Mucosa of descending colon (tissue), 3 donors: ENCODE measurements at regions not wholly inside any gene's neighbourhood (a gene's known extent, or its start where the extent isn't known, plus 50 kb on each side); places are given as distances from the start of the nearest gene placed in this dataset.

Experiments used
- ATAC-seq: fragments of 200-7000 bp; cut with Tn5 transposase; one replicate; pipeline ENCODE4 v1.9.1; 2020; ENCODE audit warnings: mild to moderate bottlenecking, moderate library complexity
- DNase-seq, 3 donors: peaks; one replicate each; pipeline ENCODE4 v3.0.0-alpha.2; 2020
- H3K36me3 ChIP-seq: fragments of 200-600 bp; one replicate; pipeline ENCODE4 v1.8.0; 2021; ENCODE audit warnings: low read depth, mild to moderate bottlenecking
- H3K4me1 ChIP-seq: fragments of 200-600 bp; one replicate; pipeline ENCODE4 v1.8.0; 2021; ENCODE audit warnings: low read depth, mild to moderate bottlenecking
- H3K4me3 ChIP-seq: fragments of 200-600 bp; one replicate; pipeline ENCODE4 v1.8.0; 2021; ENCODE audit warnings: mild to moderate bottlenecking
- H3K9me3 ChIP-seq: fragments of 200-600 bp; one replicate; pipeline ENCODE4 v1.8.0; 2021; ENCODE audit warnings: mild to moderate bottlenecking
- intact Hi-C, 2 donors: fragments of 100-400 bp; cut with DNase I in 1 of 2; cut with micrococcal nuclease in 1 of 2; formaldehyde crosslinking; loops; one replicate each; pipeline versions ENCODE4 v1.11.0 to v1.11.1; 2022; cut with DNase I, micrococcal nuclease
- TF ChIP-seq, protein P1 (sequence below): fragments of 200-600 bp; IDR thresholded peaks from one replicate; pipeline ENCODE4 v1.8.0; 2022; ENCODE audit warnings: antibody characterized with exemption, mild to moderate bottlenecking
- donor health status: DM: no; HTN: no; CAD: no; lungs with moderate emphysema.
- donor health status: DM: no; HTN: no; CAD: no.
- donor health status: DM: no; HTN: yes; CAD: no.

DNA sequence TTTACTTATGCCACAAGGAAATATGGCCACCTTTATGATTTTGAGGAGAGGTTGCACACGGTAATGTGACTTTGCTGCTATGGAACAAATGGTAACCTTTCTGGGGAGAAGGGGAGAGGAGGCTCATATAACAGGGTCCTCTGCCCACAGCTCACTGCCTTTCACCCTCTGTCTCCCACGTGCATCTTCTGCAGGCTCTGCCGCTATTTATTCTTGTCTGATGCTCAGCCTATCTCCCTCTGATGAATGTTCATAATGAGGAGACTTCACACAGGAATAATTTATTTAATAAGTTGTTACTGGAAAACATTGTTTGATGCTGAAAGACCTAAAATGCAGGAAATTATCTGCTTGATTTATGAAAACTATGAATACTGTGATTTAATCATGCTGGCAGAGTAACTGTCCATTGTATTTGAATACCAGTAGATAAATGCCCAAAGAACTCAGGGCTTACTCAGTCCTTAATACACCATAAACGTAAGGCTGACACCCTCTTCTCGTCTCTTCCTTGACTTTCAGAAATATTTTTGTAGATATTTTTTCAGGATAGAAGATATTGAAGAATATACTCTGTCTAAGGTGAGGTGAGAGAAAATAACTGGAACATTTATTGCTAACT lies 721.1 kb downstream of the QKI start:
- Histone ChIP-seq H3K36me3 (no peaks in the 10 kb centered on the region), H3K4me3 (no peak overlapping the region), H3K4me1 (no peaks in the 10 kb centered on the region), H3K9me3 (peaks cover 26% of the 10 kb centered on the region)
- ATAC-seq = no peak
- no peak for DNase-seq
- TF ChIP-seq, protein P1, sequence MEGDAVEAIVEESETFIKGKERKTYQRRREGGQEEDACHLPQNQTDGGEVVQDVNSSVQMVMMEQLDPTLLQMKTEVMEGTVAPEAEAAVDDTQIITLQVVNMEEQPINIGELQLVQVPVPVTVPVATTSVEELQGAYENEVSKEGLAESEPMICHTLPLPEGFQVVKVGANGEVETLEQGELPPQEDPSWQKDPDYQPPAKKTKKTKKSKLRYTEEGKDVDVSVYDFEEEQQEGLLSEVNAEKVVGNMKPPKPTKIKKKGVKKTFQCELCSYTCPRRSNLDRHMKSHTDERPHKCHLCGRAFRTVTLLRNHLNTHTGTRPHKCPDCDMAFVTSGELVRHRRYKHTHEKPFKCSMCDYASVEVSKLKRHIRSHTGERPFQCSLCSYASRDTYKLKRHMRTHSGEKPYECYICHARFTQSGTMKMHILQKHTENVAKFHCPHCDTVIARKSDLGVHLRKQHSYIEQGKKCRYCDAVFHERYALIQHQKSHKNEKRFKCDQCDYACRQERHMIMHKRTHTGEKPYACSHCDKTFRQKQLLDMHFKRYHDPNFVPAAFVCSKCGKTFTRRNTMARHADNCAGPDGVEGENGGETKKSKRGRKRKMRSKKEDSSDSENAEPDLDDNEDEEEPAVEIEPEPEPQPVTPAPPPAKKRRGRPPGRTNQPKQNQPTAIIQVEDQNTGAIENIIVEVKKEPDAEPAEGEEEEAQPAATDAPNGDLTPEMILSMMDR = no peak
- intact Hi-C loops = no loop called here

DNA sequence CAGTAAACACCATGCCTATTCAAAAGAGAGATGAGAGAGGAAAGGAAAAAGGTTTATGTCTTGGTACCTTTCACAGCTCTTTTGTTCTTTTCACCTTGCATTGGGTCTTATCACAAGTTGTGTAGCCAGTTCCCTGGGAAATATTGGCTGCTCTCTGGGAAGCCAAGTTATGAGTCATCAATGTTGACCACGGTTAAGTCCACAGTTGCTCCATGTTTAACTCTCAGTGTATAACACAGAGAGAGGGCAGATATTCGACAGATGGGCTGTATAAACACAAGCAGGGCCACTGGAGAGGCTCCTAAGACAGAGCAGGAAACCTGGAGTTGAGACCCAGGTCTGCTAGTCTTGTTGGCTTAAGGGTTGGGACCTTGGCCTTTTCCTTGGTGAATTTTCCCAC lies 718.6 kb downstream of the QKI start:
- Histone ChIP-seq H3K4me3 (no peak overlapping the region), H3K9me3 (peaks cover 30% of the 10 kb centered on the region), H3K4me1 (no peaks in the 10 kb centered on the region), H3K36me3 (no peaks in the 10 kb centered on the region)
- TF ChIP-seq, protein P1 = no peak
- ATAC-seq (no peak), DNase-seq (no peak)
- intact Hi-C loops = no loop called here

DNA sequence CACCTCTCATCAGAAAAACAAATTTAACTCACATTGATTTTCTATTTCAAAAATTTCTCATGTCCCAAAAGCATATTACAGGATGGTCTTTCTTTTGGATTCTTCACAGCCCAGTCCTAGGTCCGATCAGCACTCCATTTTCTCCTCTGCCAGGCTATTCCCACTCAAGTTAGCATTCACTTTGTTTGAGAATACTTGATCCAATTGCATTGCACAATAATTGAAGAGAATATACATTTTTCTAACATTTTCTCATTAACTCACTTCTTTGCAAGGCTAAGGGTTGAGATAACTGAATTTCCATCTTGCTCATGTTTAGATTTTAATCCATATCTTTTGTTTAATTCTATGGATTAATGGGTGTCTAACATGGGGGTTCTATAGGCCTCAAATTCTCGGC lies 716.1 kb downstream of the QKI start:
- no peak overlapping the region for H3K4me3 ChIP-seq
- no peaks in the 10 kb centered on the region for H3K36me3 ChIP-seq
- H3K9me3 ChIP-seq = peaks cover 18% of the 10 kb centered on the region
- H3K4me1 ChIP-seq = no peaks in the 10 kb centered on the region
- TF ChIP-seq, protein P1 = no peak
- intact Hi-C loops = no loop called here
- no peak for ATAC-seq
- no peak for DNase-seq

DNA sequence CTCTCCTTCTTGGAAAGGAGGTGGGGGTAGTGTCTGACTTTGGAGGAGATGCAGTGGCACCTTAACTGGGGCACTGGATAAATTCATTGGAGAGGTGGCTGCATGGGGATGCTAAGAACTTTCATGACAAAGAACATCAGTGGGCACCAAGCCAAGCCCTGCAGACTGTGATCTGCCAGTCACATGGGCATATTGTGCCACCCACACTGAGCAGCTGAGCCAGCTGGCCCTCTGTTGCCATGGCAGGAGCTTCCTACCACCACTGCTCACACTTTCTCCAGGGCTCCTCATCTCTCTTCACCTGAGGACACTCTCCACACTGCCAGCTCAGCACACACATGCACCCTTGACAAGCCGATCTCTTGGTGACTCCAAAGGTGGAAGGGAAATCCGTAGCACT lies 715.6 kb downstream of the QKI start:
- no peaks in the 10 kb centered on the region for H3K36me3 ChIP-seq
- DNase-seq (no peak), ATAC-seq (no peak)
- H3K4me3 ChIP-seq = no peak overlapping the region
- intact Hi-C loops = no loop called here
- TF ChIP-seq, protein P1 = no peak
- no peaks in the 10 kb centered on the region for H3K4me1 ChIP-seq
- H3K9me3 ChIP-seq = peaks cover 18% of the 10 kb centered on the region

DNA sequence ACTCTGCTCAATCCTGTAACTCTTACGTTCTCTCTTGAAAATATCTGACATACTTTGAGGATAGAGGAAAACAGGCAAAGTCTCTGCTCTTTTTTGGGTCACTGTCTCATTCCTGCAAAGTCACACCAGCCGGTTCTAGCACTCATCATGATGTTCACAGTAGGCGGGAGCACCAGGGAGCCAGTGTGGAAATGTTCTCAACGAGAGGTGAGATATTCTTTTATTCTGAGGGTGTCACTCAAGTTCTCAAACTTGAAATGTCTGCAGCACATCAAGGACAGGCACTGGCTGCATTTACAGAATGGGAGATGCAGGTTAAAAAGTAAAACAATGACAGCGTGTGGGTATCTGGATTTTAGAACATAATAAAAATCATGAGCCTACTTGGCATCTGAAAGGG lies 714.7 kb downstream of the QKI start:
- Histone ChIP-seq H3K9me3 (peaks cover 20% of the 10 kb centered on the region), H3K36me3 (no peaks in the 10 kb centered on the region), H3K4me1 (no peaks in the 10 kb centered on the region), H3K4me3 (no peak overlapping the region)
- DNase-seq = no peak
- no peak for ATAC-seq
- intact Hi-C loops = no loop called here
- TF ChIP-seq, protein P1 = no peak

DNA sequence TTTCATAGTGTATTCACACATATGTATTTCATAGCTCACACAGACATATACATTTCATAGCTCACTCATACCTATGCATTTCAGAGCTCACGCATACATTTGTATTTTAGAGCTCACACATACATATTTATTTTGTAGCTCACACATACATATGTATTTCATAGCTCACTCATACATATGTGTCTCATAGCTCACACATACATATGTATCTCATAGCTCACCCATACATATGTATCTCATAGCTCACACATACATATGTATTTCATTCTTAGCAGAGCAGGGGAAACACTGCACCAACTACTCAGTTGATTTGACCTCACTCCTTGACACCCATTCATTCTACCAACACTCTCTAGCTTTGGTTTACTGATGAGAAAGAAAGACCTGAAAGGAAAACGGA lies 713.6 kb downstream of the QKI start:
- H3K4me1 ChIP-seq = no peaks in the 10 kb centered on the region
- no peaks in the 10 kb centered on the region for H3K36me3 ChIP-seq
- TF ChIP-seq, protein P1 = no peak
- intact Hi-C loops = no loop called here
- H3K4me3 ChIP-seq = no peak overlapping the region
- DNase-seq = no peak
- no peak for ATAC-seq
- H3K9me3 ChIP-seq = peaks cover 23% of the 10 kb centered on the region
